ENCODE measurements at regions not wholly inside any gene's neighbourhood (a gene's known extent, or its start where the extent isn't known, plus 50 kb on each side); places are given as distances from the start of the nearest gene placed in this dataset.

DNA sequence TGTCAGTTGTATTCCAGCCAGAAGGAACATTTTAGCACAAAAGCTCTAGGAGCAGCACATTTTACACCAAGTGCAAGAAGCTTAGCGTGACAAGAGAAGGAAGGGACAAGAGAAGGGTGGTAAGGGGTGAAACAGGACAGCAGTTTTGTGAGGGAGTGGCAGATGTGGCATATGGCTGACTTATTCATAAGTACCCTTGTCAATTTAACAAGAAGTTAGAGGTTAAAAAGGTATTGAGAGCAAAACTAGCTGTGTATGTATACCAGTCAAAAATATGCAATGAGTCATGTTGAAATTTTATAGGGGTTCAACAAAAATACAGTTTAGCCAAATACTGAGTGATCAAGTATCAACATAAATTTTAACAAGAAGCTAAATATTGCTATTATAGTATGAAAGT, 561.5 kb upstream of the POT1 start:
- TF ChIP-seq, protein P1, sequence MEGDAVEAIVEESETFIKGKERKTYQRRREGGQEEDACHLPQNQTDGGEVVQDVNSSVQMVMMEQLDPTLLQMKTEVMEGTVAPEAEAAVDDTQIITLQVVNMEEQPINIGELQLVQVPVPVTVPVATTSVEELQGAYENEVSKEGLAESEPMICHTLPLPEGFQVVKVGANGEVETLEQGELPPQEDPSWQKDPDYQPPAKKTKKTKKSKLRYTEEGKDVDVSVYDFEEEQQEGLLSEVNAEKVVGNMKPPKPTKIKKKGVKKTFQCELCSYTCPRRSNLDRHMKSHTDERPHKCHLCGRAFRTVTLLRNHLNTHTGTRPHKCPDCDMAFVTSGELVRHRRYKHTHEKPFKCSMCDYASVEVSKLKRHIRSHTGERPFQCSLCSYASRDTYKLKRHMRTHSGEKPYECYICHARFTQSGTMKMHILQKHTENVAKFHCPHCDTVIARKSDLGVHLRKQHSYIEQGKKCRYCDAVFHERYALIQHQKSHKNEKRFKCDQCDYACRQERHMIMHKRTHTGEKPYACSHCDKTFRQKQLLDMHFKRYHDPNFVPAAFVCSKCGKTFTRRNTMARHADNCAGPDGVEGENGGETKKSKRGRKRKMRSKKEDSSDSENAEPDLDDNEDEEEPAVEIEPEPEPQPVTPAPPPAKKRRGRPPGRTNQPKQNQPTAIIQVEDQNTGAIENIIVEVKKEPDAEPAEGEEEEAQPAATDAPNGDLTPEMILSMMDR (conservative IDR thresholded peaks at IDR 0.05; ENCODE audit: low read depth in 2 of 2): no peak
- TF ChIP-seq EZH2 (IDR thresholded peaks at IDR 0.05; ENCODE audit: low read depth, unreplicated experiment): no peak
- TF ChIP-seq POLR2AphosphoS5 (IDR thresholded peaks at IDR 0.05; ENCODE audit: low read depth): no peak
- no peak for TF ChIP-seq CREB1 (CRISPR knock-in tag; IDR thresholded peaks at IDR 0.05; ENCODE audit: low read depth)
- TF ChIP-seq EZH2phosphoT487 (IDR thresholded peaks at IDR 0.05; ENCODE audit: unreplicated experiment): no peak
- no peak for TF ChIP-seq STAT1 (IDR thresholded peaks at IDR 0.05; ENCODE audit: unreplicated experiment)
- no peak for TF ChIP-seq JUNB (IDR thresholded peaks at IDR 0.05; ENCODE audit: unreplicated experiment)
- TF ChIP-seq, protein P2, sequence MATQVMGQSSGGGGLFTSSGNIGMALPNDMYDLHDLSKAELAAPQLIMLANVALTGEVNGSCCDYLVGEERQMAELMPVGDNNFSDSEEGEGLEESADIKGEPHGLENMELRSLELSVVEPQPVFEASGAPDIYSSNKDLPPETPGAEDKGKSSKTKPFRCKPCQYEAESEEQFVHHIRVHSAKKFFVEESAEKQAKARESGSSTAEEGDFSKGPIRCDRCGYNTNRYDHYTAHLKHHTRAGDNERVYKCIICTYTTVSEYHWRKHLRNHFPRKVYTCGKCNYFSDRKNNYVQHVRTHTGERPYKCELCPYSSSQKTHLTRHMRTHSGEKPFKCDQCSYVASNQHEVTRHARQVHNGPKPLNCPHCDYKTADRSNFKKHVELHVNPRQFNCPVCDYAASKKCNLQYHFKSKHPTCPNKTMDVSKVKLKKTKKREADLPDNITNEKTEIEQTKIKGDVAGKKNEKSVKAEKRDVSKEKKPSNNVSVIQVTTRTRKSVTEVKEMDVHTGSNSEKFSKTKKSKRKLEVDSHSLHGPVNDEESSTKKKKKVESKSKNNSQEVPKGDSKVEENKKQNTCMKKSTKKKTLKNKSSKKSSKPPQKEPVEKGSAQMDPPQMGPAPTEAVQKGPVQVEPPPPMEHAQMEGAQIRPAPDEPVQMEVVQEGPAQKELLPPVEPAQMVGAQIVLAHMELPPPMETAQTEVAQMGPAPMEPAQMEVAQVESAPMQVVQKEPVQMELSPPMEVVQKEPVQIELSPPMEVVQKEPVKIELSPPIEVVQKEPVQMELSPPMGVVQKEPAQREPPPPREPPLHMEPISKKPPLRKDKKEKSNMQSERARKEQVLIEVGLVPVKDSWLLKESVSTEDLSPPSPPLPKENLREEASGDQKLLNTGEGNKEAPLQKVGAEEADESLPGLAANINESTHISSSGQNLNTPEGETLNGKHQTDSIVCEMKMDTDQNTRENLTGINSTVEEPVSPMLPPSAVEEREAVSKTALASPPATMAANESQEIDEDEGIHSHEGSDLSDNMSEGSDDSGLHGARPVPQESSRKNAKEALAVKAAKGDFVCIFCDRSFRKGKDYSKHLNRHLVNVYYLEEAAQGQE (IDR thresholded peaks at IDR 0.05; ENCODE audit: unreplicated experiment): no peak

Data from GM23338 (cell line).